SK-N-SH treated with all-trans-retinoic acid at 6 μM for 48 hours (cell line): ENCODE measurements at regions not wholly inside any gene's neighbourhood (a gene's known extent, or its start where the extent isn't known, plus 50 kb on each side); places are given as distances from the start of the nearest gene placed in this dataset.

ENCODE experiments used
- ATAC-seq: fragments of 200-7000 bp; cut with Tn5 transposase; 3 replicates; pipeline ENCODE4 v1.9.1; 2020; ENCODE audit warnings: mild to moderate bottlenecking, moderate library complexity
- ARNTL ChIP-seq: fragments of 450-650 bp; formaldehyde crosslinking; IDR thresholded peaks from 2 replicates; pipeline ENCODE4 v1.5.0; 2020; ENCODE audit warnings: low read depth, mild to moderate bottlenecking, moderate library complexity, borderline replicate concordance
- ESRRG ChIP-seq: fragments of 250-450 bp; sonication (Bioruptor Pico); IDR thresholded peaks from 2 replicates; pipeline ENCODE4 v1.6.1; 2021; ENCODE audit warnings: mild to moderate bottlenecking
- OSR1 ChIP-seq: fragments of 250-450 bp; sonication (Bioruptor Pico); IDR thresholded peaks from 2 replicates; pipeline ENCODE4 v1.8.0; 2022; ENCODE audit warnings: moderate library complexity, mild to moderate bottlenecking, inconsistent platforms
- PATZ1 ChIP-seq: fragments of 250-450 bp; sonication (Bioruptor Pico); IDR thresholded peaks from 2 replicates; pipeline ENCODE4 v1.8.0; 2020; ENCODE audit warnings: mild to moderate bottlenecking, moderate library complexity, borderline replicate concordance
- SNAI2 ChIP-seq: fragments of 250-450 bp; sonication (Bioruptor Pico); IDR thresholded peaks from 2 replicates; pipeline ENCODE4 v1.5.0; 2020; ENCODE audit warnings: mild to moderate bottlenecking, moderate library complexity
- TOX ChIP-seq: fragments of 250-450 bp; sonication (Bioruptor Pico); IDR thresholded peaks from 2 replicates; pipeline ENCODE4 v1.8.0; 2021; ENCODE audit warnings: mild to moderate bottlenecking, moderate library complexity, borderline replicate concordance
- ZC3H10 ChIP-seq: fragments of 250-450 bp; sonication (Bioruptor Pico); IDR thresholded peaks from 2 replicates; pipeline ENCODE4 v1.5.1; 2021; ENCODE audit warnings: mild to moderate bottlenecking, moderate library complexity
- ZFP3 ChIP-seq: fragments of 250-450 bp; sonication (Bioruptor Pico); IDR thresholded peaks from 2 replicates; pipeline ENCODE4 v1.5.0; 2020; ENCODE audit warnings: mild to moderate bottlenecking, moderate library complexity
- ZFP30 ChIP-seq: fragments of 450-650 bp; formaldehyde crosslinking; IDR thresholded peaks from 2 replicates; pipeline ENCODE4 v1.5.0; 2022; ENCODE audit warnings: mild to moderate bottlenecking, moderate library complexity
- ZNF70 ChIP-seq: fragments of 450-650 bp; formaldehyde crosslinking; IDR thresholded peaks from 2 replicates; pipeline ENCODE4 v1.5.0; 2020; ENCODE audit warnings: mild to moderate bottlenecking, moderate library complexity
- ZNF8 ChIP-seq: fragments of 450-650 bp; formaldehyde crosslinking; IDR thresholded peaks from 2 replicates; pipeline ENCODE4 v1.5.0; 2020; ENCODE audit warnings: mild to moderate bottlenecking, moderate library complexity

GRCh38 chr7:54967377-54967776 lies 51.4 kb upstream of the EGFR start:
- ATAC-seq: no peak
- TF ChIP-seq ZNF8 (CRISPR knock-in tag) (no peak), PATZ1 (CRISPR knock-in tag) (no peak), ESRRG (CRISPR knock-in tag) (no peak), ARNTL (CRISPR knock-in tag) (no peak), ZFP3 (CRISPR knock-in tag) (no peak), ZC3H10 (no peak), ZFP30 (CRISPR knock-in tag) (no peak)

- no peak for TF ChIP-seq OSR1 (CRISPR knock-in tag)
- TF ChIP-seq ZNF70: no peak
- TF ChIP-seq TOX (CRISPR knock-in tag): no peak
- TF ChIP-seq ESRRG (CRISPR knock-in tag): no peak
- no peak for TF ChIP-seq SNAI2 (CRISPR knock-in tag)
Observed at GRCh38 chr7:54968018-54968417, 50.8 kb upstream of the EGFR start.

More at GRCh38 chr7:54968018-54968417, 50.8 kb upstream of the EGFR start:
- ATAC-seq: no peak
